GM12878 (cell line): ENCODE measurements at regions not wholly inside any gene's neighbourhood (a gene's known extent, or its start where the extent isn't known, plus 50 kb on each side); places are given as distances from the start of the nearest gene placed in this dataset.

Experiments used
- ATAC-seq: fragments of 200-7000 bp; cut with Tn5 transposase; 3 replicates; pipeline ENCODE4 v1.9.1; 2020; ENCODE audit warnings: mild to moderate bottlenecking, moderate library complexity
- BruUV-seq: library from RNA; stranded (reverse); fragments of 400-500 nt; replicated peaks from 2 replicates; lab custom pipeline; 2021; lab: Mats Ljungman, UMichigan
- CTCF ChIA-PET: fragments of 300-600 bp; sonication (Branson Sonifier 250); formaldehyde crosslinking; extraction: SDS; loops from one replicate; lab custom pipeline; 2021; ENCODE audit warnings: inconsistent platforms; lab: Yijun Ruan, JAX
- POLR2A ChIA-PET: fragments of 350-600 bp; formaldehyde crosslinking; extraction: SDS; loops from one replicate; lab custom pipeline; 2021; ENCODE audit warnings: inconsistent platforms; lab: Charles Lee
- RAD21 ChIA-PET: fragments of 300-600 bp; sonication (Branson Sonifier 250); formaldehyde crosslinking; loops from one replicate; lab custom pipeline; 2023; ENCODE audit warnings: antibody characterized with exemption; ENCODE audit not compliant: unreplicated experiment; lab: Charles Lee
- SMC1A ChIA-PET: fragments of 300-600 bp; sonication (Branson Sonifier 250); formaldehyde crosslinking; loops from one replicate; lab custom pipeline; 2023; ENCODE audit not compliant: unreplicated experiment, uncharacterized antibody; lab: Charles Lee
- DNase-seq: peaks from one replicate; pipeline ENCODE4 v3.0.0-alpha.2; 2011; ENCODE audit warnings: low read depth, low spot score
- FAIRE-seq: peaks from 3 replicates; lab custom pipeline; 2011; peaks lifted over from hg19 to GRCh38; lab: Jason Lieb, UNC
- H2AFZ ChIP-seq: 2 replicates; pipeline ENCODE4 v1.6.0; 2011; ENCODE audit warnings: low read depth, low read length, control low read depth; ENCODE audit not compliant: control insufficient read depth
- H3K27ac ChIP-seq: 2 replicates; pipeline ENCODE4 v1.5.1; 2011; ENCODE audit warnings: control low read depth; ENCODE audit not compliant: control insufficient read depth, insufficient read depth
- H3K27me3 ChIP-seq, 2 experiments: replicated peaks in 1 of 2; 2 replicates each; pipeline versions ENCODE4 v1.6.0 to v1.6.1; 2011; ENCODE audit warnings: low read length in 1 of 2; ENCODE audit not compliant: control insufficient read depth in 2 of 2, insufficient read depth in 2 of 2
- H3K36me3 ChIP-seq, 2 experiments: 2 replicates each; pipeline ENCODE4 v1.5.1; 2011; ENCODE audit warnings: low read length in 1 of 2; ENCODE audit not compliant: control insufficient read depth in 2 of 2, insufficient read depth in 2 of 2
- H3K4me1 ChIP-seq: 2 replicates; pipeline ENCODE4 v1.6.1; 2011; ENCODE audit warnings: mild to moderate bottlenecking, low read length, moderate library complexity, mixed read lengths; ENCODE audit not compliant: control insufficient read depth, insufficient read depth
- H3K4me2 ChIP-seq: 2 replicates; pipeline ENCODE4 v1.6.0; 2011; ENCODE audit warnings: control low read depth; ENCODE audit not compliant: control insufficient read depth, insufficient read depth
- H3K4me3 ChIP-seq: fragments of 200-600 bp; sonication (generic); 2 replicates; pipeline ENCODE4 v1.5.1; 2016
- H3K79me2 ChIP-seq: 2 replicates; pipeline ENCODE4 v1.6.0; 2011; ENCODE audit warnings: low read length; ENCODE audit not compliant: control insufficient read depth, insufficient read depth
- H3K9ac ChIP-seq: 2 replicates; pipeline ENCODE4 v1.8.0; 2011; ENCODE audit warnings: low read length, control low read depth, mixed read lengths; ENCODE audit not compliant: control insufficient read depth, insufficient read depth
- H3K9me3 ChIP-seq: replicated peaks from 3 replicates; pipeline ENCODE4 v1.5.1; 2011; ENCODE audit warnings: mild to moderate bottlenecking, low read length; ENCODE audit not compliant: control insufficient read depth, insufficient read depth
- H4K20me1 ChIP-seq: 2 replicates; pipeline ENCODE4 v1.6.0; 2011; ENCODE audit not compliant: control insufficient read depth, insufficient read depth
- ASH2L ChIP-seq: fragments of 300-600, 200-600 bp; sonication (generic); IDR thresholded peaks from 2 replicates; pipeline ENCODE4 v1.6.1; 2017; ENCODE audit warnings: low read depth, mild to moderate bottlenecking, borderline replicate concordance
- CEBPZ ChIP-seq: fragments of 150-350 bp; IDR thresholded peaks from 2 replicates; pipeline ENCODE4 v1.6.1; 2016; ENCODE audit warnings: low read depth, low read length
- E4F1 ChIP-seq: fragments of 450-650 bp; IDR thresholded peaks from 2 replicates; pipeline ENCODE4 v1.6.1; 2018; ENCODE audit warnings: borderline replicate concordance, mild to moderate bottlenecking; ENCODE audit not compliant: partially characterized antibody
- EED ChIP-seq: sonication (generic); IDR thresholded peaks from 2 replicates; pipeline ENCODE4 v1.6.1; 2016; ENCODE audit warnings: antibody characterized with exemption, low read depth
- EZH2 ChIP-seq: IDR thresholded peaks from 2 replicates; pipeline ENCODE4 v1.6.1; 2012; ENCODE audit warnings: low read depth, mild to moderate bottlenecking, control low read depth, inconsistent platforms, low read length, borderline replicate concordance; ENCODE audit not compliant: control insufficient read depth
- IRF5 ChIP-seq: fragments of 450-650 bp; IDR thresholded peaks from 2 replicates; pipeline ENCODE4 v1.6.1; 2017; ENCODE audit warnings: borderline replicate concordance
- NRF1 ChIP-seq: conservative IDR thresholded peaks from 2 replicates; pipeline ENCODE4 v1.6.1; 2011; ENCODE audit warnings: mild to moderate bottlenecking, low read depth, low read length, improper control_type of control experiment
- SKIL ChIP-seq: fragments of 450-650 bp; IDR thresholded peaks from 2 replicates; pipeline ENCODE4 v1.6.1; 2017; ENCODE audit warnings: mild to moderate bottlenecking, low read depth, inconsistent platforms; ENCODE audit not compliant: poor library complexity, severe bottlenecking
- SMC3 ChIP-seq: IDR thresholded peaks from 2 replicates; pipeline ENCODE4 v1.6.1; 2011; ENCODE audit warnings: low read length, improper control_type of control experiment, borderline replicate concordance
- USF1 ChIP-seq: IDR thresholded peaks from 2 replicates; pipeline ENCODE4 v1.6.1; 2011; ENCODE audit warnings: borderline replicate concordance, low read depth, mild to moderate bottlenecking, moderate library complexity, mixed read lengths, low read length; ENCODE audit not compliant: insufficient read depth; ENCODE audit errors: extremely low read length
- ZBTB33 ChIP-seq: fragments of 450-650 bp; IDR thresholded peaks from 2 replicates; pipeline ENCODE4 v1.6.1; 2017; ENCODE audit warnings: mild to moderate bottlenecking
- WGBS: methylation state at CpG from one replicate; pipeline ENCODE4 v1.1.6; 2016; ENCODE audit warnings: low lambda C conversion rate; ENCODE audit not compliant: insufficient replicate concordance, insufficient coverage; ENCODE audit errors: missing lambda C conversion rate; 5-methylcytosine and 5-hydroxymethylcytosine counted together
- in situ Hi-C: fragments of 300-500 bp; cut with MboI; formaldehyde crosslinking; loops from 9 replicates; pipeline ENCODE4 v1.14.3; 2018; ENCODE audit warnings: mixed read lengths
- intact Hi-C: fragments of 100-400 bp; cut with micrococcal nuclease; formaldehyde crosslinking; loops from one replicate; pipeline ENCODE4 v1.14.2; 2022; ENCODE audit not compliant: unreplicated experiment

GRCh38 chr5:45093377-45093776 lies 284.6 kb downstream of the MRPS30 start:
- no peak for FAIRE-seq
- ChIA-PET SMC1A (interaction anchor here (1.0 kb wide), 1 partner anchor 56 kb away, joined by 3 read pairs; no protein-coding TSS in a partner anchor), CTCF (no interaction called here), POLR2A (no interaction called here), RAD21 (no interaction called here)
- no peak for DNase-seq
- Histone ChIP-seq H3K4me3 (no peak overlapping the region), H3K9me3 (no peaks in the 10 kb centered on the region), H3K79me2 (no peaks in the 10 kb centered on the region), H3K36me3 (no peaks in the 10 kb centered on the region), H4K20me1 (no peaks in the 10 kb centered on the region), H2AFZ (no peak overlapping the region), H3K27me3 (no peaks in the 10 kb centered on the region), H3K9ac (no peak overlapping the region), H3K27ac (no peak overlapping the region), H3K4me1 (no peaks in the 10 kb centered on the region), H3K4me2 (no peak overlapping the region)
- ATAC-seq, result no peak
- intact Hi-C loops (no loop called here), in situ Hi-C loops (no loop called here)
- WGBS, result 86% methylated on average over 1 of the region's 1 CpG
- BruUV-seq, result no TSS peak
- TF ChIP-seq E4F1 (no peak), NRF1 (no peak), ZBTB33 (no peak), EZH2 (no peak), USF1 (no peak), ASH2L (no peak), IRF5 (no peak), CEBPZ (no peak), EED (no peak), SKIL (no peak), SMC3 (no peak)
